A204.1 (cell line): ENCODE measurements at regions not wholly inside any gene's neighbourhood (a gene's known extent, or its start where the extent isn't known, plus 50 kb on each side); places are given as distances from the start of the nearest gene placed in this dataset.
"Not testable (repeated sequence)": the region's sequence is repeated elsewhere in the genome, so short reads cannot be mapped to it uniquely, and the experiment has no call there.

Experiments
- FAIRE-seq: peaks from 2 replicates; lab custom pipeline; 2012; peaks lifted over from hg19 to GRCh38; lab: Jason Lieb, UNC

DNA sequence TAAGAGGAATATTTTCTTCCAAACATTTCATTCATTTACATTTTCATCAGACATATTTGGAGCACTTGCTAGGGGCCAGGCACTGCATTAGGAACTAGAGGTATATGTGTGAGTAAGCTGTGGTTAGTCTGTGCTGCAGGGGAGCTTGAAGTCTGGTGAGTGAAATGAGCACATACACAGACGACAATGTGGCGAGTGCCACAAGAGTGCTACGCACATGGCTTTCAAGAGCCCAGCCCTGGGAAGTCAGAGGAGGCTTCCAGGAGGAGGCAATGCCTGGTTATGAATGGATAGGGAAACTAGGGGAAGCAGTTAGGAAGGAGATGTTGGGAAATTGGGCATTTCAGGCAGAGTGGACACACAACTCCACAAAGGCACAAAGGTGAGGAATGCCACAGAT lies 171.8 kb downstream of the IER5 start:
- no peak for FAIRE-seq

DNA sequence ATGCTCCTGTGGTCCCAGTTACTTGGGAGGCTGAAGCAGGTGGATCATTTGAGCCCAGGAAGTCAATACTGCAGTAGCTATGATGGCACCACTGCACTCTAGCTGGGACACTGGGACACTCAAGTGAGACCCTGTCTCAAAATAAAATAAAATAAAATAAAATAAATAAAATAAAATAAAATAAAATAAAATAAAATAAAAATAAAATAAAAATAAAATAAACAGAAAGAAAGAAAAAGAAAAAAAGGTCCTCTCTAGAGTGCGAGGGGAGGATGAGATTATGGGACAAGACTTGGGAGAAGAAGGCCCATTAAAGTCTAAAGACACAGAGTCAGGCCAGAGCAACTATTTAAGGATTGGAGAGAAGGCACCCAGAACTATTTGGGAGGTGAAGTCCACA lies 172.5 kb downstream of the IER5 start:
- FAIRE-seq: no peak

DNA sequence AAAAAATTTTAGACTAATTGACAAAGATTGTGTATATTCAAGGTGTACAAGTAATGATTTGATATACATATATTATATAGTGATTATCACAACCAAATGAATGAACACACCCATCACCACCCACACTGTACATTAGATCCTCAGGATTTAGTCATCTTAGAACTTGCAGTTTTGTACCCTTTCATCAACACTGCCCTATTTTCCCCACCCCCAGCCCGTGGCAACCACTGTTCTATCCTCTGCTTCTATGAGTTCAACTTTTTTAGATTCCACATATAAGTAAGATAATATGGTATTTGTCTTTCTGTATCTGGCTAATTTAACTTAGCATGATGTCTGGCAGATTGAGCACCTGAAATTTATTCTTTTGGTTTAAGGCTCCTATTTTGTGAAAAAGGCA lies 173.6 kb downstream of the IER5 start:
- FAIRE-seq: no peak

DNA sequence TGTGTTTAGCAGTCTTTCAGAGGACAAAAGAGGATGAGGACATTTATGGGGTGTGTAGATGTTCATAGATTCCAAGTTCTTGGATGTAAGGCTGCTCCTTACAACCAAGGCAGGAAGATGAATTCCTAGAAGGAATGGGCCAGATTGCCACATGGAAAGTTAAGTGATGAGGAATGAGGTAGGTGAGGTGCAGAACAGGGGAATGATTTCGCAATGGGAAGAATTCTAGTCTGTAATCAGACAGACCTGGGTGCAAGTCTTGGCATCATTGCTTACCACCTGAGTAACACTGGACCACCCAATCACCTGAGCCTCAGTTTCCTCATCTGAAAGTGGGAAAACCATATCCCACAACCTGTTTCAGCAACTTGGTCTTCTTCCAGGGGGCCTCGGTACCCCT lies 174.9 kb downstream of the IER5 start:
- FAIRE-seq: no peak

DNA sequence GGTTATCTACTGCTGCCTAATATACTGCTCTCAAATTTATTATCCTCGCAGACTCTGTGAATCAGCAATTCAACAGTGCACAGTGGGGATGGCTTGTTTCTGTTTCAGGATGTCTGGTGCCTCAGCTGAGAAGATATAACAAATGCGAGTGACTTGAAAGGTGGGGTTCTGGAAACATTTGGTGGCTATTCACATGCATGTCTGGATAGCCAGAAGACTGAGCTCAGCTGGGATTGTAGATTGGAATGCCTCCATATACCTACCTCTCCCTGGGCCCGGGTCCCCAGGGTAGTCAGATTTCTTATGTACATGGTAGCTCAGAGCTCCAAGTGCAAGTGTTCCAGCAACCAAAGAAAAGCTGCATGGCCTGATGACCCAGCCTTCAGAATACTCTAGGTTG lies 176.3 kb downstream of the IER5 start:
- no peak for FAIRE-seq

DNA sequence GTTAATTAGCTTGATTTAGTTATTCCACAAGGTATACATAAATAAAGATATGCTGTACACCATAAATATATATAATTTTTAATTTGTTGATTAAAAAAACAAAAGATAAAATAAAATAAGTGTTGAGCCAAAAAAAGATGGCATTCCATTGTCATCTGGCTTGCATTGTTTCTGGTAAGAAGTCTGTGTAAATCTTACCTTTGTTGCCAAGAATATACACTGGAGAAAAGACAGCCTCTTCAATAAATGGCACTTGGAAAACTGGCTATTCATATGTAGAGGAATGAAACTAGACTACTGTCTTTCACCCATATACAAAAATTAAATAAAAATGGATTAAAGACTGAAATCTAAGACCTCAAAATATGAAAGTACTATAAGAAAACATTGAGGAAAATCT lies 196.5 kb downstream of the IER5 start:
- no peak for FAIRE-seq

DNA sequence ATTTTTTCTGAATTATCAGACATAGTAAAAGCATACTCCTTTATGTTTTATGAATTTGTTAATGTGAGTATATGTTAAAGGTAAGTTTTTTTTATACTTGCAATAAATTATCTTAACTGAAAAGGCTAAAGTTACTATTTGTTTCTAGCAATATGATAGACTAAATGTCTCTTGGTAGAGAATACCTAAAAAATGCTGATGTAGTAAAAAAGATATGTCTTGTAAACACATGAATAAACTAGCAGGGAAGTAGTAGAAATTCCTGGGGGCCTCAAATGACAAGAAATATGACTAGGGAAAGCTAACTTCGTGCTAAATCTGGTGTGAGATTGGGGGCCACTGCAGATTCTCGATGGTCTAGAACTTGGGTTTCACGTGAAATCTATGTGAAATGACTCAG lies 188.1 kb upstream of the CACNA1E start:
- no peak for FAIRE-seq

DNA sequence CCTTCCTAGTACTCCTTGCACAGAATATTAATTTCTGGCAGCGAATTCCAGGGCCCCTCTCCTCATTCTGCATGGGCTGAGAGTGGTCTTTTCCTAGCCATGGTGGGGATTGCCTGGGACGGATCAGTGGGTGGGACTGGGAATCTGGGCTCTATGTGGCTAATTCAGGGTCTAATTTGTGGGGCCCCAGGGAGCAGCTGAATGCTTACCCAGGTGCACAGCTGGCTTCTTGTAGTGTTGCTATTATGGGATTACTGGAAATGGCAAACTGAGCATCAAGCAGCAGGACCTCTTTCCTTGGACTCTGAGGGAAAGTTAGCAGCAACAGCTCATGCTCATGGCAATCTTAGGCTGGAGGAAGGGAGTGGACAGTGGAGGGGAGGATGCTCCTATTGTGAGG lies 187.1 kb upstream of the CACNA1E start:
- FAIRE-seq: no peak

DNA sequence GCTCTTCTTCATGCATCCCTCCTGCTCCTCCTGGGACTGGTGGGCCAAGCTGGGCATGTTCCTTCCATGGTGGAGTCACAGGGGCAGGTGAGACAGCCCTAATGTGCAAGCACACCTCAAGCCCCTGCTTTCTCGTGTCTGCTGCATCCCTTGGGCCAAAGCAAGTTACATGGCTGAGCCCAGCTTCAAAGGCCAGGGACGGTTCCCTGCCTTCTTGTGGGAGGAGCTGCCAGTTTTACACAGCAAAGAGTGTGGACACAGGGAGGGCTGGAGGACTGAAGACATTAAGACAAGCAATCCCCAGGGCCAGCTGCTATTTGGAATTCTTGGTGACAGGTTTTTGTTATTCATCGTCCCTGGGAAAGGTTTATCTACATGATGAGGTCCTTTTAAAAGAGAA lies 175.2 kb upstream of the CACNA1E start:
- no peak for FAIRE-seq

DNA sequence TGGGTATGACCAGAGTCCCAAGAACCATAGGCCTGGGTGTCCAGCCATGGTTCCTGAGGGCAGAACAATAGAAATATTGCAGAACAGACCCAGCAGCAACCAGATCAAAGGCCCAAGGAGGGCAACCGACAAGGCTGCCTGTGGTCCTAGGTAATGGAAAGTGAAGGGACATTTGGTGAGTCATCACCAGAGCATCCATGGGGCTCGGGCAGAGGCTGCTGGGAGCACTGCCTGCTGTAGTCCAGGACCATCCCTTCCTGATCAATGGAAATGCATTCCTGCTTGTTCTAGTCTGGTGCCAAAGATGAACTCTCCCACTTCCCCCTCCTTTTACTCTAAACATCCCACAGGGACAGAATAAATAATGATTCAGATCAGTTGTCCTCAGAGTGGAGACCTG lies 172.8 kb upstream of the CACNA1E start:
- FAIRE-seq: no peak

DNA sequence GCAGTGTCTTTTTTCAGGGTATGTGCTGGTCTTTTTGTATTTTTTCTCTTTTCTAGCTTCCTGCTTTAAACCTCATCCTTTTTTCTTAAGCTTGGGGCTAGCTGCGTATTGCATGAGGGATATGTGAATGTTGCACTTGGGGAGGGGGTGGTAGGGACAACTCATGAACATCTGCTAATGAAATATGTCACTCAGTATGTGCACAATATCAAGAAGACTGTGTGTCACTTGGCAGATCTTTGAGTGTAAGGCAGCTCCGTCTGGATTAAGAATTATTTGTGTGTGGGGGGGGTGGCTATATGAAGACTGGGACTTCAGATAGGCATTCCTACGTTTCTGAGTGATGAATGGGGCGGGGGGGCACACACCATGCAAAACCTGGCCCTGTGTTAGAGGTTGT lies 170.4 kb upstream of the CACNA1E start:
- no peak for FAIRE-seq

DNA sequence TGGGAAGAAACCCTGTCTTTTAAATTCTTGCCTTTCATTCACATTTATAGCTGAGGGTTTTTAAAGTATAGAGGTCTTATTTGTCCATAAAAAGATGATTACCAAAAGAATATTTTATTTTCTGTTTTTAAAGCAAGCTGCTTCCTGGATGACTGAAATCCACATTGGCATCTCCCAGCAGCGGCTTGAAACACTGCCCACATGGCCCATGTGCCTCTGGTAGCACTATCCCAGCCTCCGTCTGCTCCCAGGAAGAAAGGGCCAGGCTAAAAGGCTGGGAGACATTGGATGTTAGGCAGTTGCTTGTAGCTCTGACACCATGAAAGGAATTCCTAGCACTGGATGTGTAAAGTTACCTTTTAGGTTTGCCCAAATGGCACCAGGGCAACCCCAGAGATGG lies 169.9 kb upstream of the CACNA1E start:
- no peak for FAIRE-seq

DNA sequence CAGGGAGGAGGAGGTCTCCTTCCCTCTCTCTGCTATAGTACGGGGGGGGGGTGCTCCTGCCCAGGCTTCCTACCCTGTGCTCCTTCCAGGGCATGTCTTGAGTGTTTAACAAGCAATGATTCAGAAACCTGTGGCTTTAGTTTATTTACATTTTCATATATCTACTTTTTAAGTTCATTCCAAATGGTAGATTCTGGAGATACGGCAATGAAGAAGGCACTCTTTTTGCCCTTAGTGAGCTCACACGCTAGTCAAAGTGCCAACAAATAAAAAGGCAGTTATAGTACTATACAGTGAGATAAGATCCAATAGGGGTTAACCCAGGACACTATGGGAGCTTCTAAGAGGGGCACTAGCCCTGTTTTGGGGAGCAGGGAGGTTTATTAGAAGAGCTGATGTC lies 169.3 kb upstream of the CACNA1E start:
- no peak for FAIRE-seq

DNA sequence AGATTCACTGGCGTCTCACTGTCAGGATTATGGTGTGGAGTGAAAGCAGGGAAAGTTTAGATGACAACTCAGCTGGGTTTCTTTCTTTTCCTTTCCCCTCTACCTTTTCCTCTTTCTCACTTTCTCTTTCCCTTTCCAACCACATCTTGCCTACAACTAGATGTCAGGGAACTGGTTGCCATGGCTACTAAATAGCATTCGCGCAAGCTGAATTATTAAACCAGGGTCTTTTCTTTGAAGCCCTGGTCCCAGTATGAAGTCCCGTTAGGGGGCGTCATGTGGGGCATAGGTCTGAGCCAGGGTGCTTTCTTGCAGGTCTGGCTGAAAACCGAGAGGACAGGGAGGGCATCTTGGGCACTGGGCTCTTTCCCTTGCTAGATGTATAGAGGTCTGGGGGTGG lies 168.4 kb upstream of the CACNA1E start:
- no peak for FAIRE-seq

DNA sequence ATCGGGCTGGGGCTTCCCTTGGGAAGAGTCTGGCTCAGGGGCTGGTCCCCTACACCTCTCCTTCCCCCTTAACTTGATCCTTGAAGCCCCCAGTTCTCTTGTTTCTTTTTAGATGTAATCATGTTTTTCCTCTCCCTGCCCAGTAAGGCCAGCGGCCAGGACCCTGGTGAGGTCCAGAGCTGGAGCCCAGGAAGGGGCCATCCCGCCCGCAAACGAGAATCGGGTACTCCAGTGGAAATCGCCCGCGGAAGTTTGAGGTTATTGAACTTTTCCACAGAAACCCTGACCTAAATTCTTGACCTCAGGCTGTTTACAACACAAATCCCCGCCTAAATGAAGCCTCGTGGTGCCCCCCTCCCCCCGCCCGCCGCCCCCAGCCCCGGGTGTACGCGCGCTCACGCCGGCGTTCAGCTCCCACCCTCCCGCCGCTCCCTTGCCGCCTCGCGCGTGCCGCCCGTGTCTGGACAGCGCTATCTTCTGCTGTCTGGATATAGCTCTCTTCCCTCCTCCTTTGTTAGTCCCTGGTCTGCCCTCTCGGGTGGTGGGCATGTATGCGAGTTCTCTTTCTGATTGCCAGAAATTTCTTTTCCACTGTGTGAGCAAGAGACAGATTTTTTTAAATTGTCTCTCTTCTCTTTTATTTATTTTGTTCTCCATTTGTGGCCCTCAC lies 165.9 kb upstream of the CACNA1E start:
- no peak for FAIRE-seq

DNA sequence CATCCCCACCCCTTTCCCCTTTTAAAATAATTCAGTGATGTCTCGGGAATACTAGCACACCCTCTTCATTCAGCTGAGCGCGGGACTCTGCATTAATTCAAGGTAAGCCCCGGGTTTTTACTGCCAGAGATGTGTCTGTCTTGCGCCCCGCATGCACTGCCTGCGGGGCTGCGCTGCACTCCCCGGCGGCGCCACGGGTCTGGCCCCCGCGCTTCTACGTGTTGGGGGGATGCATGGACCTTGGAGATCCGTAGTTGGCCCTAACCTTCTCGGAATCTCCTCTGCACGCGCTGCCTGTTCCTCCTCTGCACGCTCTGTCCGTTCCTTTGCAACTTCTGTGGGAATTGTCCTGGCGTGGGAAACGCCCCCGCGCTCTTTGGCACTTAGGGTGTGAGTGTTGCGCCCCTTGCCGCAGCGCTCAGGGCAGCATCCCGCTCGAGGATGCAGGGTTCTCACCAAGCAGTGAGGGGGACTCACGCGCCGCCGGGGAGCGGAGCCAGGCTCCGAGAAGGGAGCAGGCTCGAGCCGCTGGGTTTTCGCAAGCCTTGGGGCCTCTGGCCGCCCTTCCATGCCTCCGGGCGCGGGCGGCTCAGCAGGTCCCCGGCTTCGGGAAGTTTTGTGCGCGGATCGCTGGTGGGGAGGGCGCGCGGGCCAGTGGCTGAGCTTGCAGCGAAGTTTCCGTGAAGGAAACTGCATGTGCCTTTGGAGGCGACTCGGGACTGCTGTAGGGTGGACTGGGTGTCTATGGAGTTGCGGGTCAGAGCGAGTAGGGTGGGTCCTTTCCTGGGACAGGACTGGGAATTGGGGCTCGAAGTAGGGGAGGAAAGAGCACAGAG lies 165.1 kb upstream of the CACNA1E start:
- FAIRE-seq: no peak

DNA sequence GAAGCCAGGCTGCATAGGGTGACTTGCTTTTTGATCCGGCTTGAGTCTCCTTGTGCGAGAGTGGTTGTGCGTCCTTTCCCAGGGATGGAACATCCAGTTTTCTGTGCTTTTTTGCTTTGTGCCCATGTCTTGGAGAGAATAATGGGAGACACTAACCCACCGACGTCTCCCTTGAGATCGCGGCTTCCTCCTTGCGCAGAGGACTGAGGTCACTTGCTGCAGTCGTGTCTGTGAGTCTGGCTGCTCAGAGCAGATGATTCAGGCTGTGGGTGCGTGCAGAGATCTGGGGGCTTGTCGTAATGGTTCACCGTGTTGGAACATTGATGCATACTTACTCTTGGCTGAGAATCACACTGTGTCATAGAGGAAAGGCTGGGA lies 164.5 kb upstream of the CACNA1E start:
- no peak for FAIRE-seq

DNA sequence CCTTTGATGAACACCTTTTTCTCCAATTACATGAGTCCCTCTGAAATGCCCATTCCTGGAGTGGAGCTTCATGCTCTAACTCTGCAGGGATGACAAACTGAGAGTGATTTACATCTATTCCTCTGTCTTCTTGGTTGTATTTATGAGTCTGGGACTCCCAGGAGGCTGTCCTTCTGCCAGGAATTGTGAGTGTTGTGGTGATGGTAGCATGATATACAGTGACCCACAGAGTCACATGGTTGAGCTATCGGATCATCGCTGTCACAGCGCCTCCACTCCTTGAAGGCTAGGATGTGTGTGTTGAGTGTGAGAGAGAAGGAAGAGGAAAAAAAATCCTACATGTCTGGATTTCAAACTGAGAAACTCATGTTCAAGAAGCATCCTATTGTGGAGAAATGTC lies 163.4 kb upstream of the CACNA1E start:
- FAIRE-seq: no peak

DNA sequence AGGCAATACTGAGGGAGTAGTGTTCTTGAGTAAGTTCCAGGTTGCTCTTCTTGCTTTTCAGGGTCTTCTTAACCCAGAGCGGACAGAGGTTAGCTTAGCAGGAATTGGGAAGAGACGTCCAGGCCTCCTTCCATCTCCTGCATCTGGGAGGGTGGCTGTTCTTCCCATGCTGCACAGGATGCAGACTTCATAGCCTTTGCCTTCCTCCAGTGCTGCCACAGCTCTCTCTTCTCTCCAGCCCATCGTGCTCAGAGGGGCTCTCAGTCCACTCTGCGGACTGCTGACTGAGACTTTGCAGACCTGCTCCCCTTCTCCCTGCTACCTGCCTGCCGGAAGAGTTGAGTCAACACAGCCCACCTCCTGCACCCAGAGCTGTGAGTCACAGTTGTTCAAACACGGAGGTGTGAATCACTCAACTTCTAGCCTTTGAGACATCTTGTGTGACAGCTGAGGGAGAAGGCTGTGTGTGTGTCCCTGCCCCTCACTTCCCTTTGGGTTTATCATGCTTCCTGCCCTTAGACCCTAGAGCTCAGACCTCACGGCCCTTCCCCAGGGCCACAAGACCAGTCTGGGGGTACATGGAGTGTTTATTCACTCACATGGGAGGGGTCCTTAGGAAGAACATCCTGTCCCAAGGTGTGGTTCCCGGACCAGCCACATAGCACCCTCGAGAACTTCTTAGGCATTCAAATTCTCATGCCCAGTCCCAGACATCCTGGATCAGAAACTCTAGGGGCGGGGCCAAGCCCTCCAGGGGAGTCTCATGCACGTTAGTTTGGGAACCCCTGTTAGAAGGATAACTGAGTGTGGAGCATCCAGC lies 158.3 kb upstream of the CACNA1E start:
- no peak for FAIRE-seq

DNA sequence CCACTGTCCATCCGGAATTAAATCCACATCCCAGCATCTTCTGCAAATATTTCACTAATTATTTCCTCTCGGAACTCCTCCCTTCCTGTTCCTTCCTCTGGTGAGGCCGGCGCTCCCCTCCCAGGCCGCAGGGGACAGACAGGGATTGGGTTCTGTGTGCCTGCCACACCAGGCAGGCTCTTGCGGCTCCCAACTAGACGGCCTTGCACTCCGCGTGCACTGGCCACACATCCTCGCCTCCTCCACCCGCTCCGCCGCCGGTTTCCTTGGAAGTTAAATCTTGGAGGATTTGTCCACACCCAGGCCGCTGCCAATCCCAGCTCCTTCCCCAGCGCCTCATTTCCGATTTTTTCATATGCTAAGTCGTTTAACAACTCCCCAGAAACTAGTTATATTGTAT lies 157.6 kb upstream of the CACNA1E start:
- not testable (repeated sequence) for FAIRE-seq

DNA sequence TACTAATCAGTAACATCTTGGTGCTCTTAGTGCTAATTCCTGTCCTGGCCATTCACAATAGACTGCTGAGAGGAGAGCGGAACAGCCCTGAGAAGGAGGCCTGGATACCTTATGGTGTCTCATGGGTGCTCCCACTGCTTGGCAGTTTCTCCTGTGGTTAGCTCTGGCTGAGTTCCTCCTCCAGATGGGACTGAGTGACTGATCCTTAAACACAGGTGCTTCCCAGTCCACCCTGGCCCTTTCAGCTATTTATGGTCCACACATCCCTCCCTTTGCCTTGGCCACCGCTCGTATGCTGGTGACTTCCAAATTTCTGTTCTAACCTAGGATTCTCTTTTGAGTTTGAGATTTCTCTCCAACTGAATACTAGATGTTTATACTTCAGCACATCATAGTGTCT lies 157.0 kb upstream of the CACNA1E start:
- FAIRE-seq: no peak

DNA sequence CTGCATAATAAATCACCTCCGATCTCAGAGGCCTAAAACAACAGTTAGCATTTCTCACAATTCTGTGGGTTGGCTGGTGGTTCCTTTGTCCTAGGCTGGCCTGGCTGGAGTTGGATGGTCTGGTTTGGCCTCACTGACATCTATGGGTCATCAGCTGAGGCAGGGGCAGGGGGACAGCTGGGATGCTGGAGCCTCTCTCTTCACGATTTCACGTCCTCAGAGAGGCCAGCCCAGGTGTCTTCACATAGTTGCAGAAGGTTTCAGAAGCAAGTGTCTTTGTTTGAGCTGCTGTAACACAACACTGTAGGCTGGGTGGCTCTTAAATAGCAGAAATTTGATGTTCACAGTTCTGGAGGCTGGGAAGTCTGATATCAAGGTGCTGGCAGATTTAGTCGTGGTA lies 155.5 kb upstream of the CACNA1E start:
- no peak for FAIRE-seq

DNA sequence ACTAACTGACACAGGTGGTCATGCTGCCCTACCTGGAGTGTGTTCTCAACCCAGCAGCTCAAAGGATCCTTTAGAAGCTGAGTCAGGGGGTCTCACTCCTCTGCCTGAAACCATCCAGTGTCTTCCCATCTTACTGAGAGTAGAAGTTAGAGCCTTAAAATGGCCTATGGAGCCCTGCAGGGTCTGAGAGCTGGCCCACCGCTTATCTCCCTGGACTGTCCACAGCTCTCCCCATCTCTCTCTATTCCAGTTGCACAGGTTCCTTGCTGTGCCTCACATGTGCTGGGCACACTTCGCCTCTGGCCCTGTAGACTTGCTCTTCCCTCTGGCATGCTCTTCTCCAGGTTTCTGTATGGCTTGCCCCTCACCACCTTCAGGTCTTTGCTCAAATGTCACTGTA lies 148.6 kb upstream of the CACNA1E start:
- no peak for FAIRE-seq
